ENCODE measurements at regions not wholly inside any gene's neighbourhood (a gene's known extent, or its start where the extent isn't known, plus 50 kb on each side); places are given as distances from the start of the nearest gene placed in this dataset.
"Not testable (repeated sequence)": the region's sequence is repeated elsewhere in the genome, so short reads cannot be mapped to it uniquely, and the experiment has no call there.

DNA sequence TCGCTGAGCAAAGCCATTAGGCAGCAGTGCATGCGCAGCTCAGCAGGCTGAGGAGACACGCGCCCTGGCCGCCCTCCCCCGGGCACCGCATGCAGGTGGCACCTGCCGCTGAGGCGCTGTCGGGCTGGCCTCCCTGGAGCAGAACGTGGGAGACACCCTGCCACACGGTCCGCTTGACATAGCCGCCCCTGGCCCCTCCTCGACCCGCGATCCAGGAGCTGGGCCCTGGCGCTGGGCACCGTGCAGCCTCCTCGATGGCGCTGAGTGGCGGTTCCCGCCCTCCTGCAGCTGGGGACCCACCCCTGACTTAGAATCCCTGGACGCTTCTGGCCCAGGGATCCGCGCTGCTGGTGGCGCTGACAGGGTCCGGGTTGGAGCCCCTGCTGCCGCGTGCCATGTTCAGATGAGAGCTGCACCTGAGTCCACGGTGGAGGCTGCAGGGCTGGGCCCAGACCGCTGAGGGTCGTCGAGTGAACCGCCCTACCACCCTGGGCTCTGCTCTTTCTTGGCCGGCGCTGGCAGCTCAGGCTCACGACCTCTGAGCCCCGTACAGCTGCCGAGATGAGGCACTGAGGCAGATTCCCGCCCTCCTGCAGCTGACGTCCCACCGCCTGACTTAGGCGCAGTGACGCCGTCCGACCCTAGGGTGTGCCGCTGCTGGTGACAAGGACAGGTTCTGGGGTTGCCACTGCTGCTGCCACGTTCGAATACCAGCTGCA lies 116.8 kb downstream of the OR13A1 start:
- peak; percentile 2 for DNase-seq

DNA sequence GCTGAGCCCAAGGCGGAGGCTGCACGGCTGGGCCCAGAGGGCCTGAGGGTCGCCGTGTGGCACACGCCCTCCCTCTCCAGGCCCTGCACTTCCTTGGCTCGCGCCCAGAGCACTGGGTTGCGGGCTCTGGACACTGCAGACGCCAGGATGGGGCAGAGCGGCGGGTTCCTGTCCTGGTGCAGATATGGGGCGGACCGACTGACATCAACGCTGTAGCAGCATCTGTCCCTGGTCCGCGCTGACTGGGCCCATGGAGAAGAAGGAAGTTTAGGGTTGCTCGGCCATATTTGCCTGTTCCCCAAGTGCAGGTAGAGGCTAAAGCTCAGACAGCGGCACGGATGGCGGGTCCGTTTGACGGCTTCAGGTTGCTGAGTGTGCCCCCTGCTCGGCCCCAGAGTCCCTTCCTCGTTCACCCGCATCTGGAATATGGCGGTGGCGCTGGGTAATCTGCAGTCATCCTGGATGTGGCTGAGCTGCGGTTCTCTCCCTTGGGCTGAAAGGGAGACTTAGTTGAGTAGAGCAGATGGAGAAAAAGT lies 116.1 kb downstream of the OR13A1 start:
- no peak for DNase-seq

DNA sequence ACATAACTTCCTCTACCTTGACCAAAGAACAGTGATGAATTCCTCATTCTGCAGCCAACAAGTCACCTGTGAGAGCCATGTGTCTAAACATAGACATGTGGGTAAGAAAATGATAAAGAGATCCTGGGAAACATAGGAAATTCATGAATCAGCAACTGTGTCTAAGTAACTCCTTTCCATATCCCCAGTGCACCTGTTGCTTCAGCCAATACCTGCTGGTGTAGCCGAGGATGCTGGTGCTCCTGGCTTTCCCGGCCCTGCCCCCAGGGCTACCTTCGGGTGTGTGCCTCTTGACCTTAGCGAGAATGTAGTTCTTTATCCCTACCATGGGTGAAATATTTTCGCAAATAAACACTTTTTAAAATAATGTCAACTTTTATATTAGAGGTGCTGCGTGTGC lies 114.1 kb downstream of the OR13A1 start:
- DNase-seq: no peak

DNA sequence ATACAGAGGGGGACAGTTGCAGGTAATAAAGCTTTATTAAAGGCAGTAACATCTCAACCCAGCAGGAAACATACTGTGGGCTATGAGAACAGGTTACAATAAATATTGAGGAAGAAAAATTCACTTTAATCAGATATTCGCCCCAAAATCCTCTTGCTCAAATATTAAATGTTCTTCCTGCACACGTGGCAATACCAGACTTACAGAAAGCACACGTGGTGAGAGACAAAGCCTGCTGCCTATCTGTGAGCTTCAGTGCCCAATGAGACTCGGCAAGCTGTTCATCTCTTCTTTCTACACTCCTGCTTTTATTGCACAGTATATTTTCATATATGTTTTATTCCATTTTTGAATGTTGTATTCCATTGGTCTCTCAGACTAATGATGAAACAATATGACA lies 113.2 kb downstream of the OR13A1 start:
- DNase-seq: no peak

DNA sequence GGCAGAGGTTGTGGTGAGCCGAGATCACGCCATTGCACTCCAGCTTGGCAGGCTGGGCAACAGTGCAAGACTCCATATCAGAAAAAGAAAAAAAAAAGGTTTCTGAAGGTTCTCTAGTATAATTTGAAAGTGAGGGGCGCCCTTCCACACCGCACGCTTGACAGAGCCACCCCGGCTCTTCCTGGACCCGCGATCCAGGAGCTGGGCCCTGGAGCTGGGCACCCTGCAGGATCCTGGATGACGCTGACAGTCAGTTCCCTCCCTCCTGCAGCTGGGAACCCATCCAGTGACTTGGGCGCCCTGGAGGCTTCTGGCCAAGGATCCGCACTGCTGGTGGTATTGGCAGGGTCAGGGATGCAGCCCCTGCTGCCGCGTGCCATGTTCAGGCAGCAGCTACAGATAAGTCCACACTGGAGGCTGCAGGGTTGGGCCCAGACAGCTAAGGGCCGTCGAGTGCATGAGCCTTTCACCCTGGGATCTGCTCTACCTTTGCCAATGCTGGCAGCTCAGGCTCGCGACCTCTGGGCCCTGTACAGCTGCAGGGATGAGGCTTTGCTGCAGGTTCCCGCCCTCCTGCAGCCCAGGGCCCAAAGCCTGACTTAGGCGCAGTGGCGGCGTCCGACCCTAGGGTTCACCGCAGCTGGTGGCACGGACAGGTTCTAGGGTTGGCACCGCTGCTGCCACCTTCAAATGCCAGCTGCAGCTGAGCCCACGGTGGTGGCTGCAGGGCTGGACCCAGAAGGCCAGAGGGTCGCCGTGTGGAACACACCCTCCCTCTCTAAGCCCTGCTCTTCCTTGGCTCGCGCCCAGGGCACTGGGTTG lies 110.2 kb downstream of the OR13A1 start:
- DNase-seq: no peak

DNA sequence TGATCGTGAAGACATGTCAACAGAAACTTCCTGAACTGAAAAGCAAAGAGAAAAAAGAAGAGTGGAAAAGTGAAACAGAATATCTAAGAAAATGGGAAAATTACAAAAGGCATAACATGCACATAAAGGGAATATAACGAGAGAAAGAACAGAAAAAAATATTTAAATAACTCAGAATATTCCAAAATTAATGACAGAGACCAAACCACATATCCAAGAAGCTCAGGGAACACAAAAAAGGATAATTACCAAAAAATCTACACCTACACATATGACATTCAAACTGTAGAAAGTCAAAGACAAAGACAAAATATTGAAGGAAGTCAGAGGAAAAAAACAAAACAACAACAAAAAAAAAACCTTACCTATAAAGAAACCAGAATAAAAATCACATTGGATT lies 105.5 kb downstream of the OR13A1 start:
- no peak for DNase-seq

DNA sequence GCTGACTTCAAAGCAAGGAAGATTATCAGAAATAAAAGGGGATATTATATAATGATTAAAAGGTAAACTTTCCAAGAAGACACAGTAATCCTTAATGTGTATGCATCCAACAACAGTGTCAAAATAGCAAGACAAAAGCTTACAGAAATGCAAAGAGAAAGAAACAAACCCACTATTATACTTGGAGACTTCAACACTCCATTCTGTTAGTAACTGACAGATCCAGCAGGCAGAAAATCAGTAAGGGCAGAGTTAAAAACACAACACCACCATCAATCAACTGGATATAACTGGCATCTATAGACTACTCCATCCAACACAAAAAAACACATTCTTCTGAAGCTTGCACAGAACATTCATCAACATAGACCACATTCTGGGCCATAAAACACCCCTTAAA lies 103.8 kb downstream of the OR13A1 start:
- no peak for DNase-seq

DNA sequence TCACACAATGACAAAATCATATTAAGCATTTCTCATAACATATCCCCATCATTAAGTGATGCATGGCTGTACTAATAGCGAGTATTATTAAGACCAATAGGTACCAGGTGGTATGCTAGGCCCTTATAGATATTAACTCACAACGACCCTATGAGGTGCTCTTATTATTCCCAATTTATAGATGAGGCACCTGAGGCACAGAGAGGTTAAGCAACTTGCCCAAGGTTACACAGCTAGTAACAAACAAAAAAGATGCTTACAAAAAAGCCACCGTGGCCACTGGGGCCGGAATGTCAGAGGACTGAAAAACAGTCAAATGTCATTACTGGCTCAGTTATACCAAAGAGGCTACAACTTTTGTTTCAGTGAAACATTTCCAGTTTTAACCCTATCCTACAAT lies 96.0 kb downstream of the OR13A1 start:
- DNase-seq: no peak

DNA sequence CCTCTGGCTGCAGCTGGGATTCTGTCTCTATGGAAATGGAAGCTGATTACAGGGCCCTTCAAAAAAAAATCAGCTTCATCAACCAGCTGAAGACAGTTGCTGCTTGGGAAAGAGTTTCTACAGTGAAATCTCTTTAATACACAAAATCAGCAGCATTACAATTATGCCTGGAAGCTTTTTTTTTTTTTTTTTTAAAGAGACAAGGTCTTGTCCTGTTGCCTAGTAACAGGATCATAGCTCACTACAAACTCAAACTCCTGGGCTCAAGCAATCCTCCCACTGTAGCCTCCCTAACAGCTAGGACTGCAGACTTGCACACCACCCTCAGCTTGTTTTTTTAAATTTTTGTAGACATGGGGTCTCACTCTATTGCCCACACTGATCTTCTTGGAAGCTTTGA lies 94.5 kb downstream of the OR13A1 start:
- peak; percentile 17 for DNase-seq

DNA sequence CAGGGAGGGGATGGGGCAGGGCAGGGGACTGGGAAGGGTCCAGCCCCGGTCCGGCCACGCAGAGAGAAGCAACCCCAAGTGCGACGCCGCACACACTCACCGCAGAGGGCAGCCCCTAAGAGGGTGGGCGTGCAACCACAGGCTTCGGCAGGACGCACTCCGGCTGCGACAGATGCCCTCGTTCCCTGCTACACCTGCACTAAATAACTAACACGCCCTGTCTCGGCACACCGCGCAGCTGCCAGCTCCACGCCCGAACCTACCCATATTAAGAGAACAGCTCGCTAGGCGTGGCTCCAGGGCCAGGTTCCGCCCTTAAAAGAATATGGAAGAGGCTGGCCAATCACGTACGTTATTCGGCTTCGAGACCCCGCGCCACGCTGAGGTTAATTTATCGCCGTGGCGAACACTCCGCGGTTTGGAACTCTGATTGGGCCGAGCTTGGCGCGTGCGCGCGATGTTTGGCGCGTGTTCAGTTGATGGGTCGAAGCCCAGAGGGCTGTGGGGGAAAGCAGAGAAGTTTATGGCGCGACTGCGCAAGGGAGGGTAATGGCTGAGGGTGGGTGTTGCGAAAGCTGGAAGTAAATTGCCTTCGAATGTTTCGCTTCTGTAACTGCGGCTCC lies 91.1 kb downstream of the OR13A1 start:
- no peak for DNase-seq

DNA sequence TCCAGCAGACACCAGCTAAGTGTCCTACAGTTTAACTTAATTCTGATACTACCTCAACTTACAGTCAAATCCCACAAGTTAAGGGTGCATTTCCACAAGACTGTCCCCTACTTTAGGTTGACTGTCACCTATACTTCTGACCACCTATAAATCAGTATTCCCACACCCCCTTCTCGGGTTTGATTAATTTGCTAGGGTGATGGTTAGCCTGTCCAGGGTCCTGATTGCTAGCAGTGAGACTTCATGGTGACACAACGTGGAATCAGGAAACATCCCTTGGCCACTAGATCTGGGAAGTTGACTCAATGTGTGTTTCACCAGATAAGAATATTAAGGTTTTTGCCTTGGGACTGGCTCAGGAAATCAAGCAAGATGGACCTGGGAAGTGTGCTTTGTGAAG lies 88.4 kb downstream of the OR13A1 start:
- DNase-seq: no peak

DNA sequence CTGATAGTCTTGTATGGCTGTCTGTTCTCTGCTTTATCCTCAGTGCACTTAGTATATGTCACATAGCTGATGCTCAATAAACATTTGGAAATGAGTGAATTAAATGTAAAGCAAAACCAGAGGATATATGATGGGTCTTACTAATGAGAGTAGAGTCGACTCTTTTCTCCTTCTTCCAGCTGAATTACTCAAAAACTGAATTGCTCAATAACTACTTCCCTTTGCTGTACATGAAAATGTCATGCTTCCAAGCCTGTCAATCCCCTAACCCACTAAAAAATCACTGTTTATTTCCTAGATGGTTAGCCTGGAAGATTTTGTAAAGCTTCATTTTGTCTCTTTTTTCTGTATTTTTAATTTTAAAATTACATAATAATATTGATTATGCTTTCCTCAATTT lies 88.0 kb downstream of the OR13A1 start:
- no peak for DNase-seq

DNA sequence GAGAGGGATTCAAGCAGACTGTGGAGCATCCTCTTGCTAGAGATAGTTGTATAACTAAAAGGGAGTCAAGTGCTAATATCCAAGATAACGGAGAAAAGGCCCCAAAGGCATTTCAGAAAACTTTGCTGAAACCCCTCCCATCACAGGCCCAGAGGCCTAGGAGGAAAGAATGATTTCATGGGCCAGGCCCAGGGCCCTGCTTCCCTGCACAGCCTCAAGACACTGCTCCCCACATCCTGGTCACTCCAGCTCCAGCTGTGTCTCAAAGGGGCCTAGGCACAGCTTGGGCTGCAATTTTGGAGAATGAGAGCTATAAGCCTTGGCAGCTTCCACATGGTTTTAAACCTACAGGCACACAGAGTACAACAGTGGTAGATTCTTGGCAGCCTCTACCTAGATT lies 85.6 kb downstream of the OR13A1 start:
- DNase-seq: no peak

DNA sequence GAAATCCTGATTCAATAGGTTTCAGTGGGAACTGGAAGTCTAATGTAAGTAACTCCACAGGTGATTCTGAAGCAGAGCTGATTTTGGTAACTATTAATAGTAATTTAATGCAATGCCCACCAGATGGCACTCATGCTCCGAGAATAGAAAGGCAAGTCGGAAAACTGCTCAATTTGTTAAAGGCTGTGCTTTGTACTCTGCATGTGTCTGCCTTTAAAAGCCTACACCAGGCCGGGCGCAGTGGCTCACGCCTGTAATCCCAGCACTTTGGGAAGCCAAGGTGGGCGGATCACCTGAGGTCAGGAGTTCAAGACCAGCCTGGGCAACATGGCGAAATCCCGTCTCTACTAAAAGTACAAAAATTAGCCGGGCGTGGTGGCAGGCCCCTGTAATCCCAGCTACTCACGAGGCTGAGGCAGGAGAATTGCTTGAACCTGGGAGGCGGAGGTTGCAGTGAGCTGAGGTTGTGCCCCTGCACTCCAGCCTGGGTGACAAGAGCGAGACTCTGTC lies 80.1 kb downstream of the OR13A1 start:
- peak; percentile 93 for DNase-seq

DNA sequence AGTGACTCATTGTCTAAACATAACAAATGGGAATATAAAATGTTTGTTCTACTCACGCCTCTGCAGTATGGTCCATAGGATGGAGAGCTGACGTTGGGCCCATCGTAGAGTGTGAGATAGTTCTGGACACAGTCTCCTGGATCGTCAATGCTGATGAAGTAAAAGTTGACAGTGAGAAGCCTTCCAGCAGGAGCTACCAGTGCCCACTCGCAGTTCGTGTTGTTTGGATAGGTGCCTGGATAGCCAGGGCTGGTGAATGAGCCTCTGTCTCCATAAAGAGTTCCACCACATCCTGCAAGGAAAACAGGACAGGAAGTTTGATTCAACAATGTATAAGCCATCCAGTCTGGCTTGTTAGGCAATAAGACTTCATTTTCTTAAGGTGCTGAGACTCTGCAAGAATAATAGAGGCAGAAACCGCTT lies 79.6 kb downstream of the OR13A1 start:
- no peak for DNase-seq

DNA sequence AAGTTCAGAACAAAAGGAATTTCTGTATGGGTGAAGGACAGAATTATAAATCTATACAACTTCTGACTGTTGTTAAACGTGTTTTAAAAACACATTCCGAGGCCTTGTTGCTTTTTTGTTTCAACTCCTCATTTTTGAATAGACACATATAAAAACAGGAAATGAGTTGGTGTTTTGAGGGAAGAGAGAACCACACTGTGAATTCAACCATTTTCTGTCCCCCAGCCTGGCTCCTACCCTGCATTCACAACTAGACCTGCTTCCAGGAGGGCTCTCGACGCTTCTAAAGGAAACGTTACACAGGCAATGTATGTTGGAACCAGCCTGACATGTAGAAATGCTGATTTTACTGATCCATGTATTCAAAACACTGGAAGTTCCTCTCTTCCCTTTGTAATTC lies 76.5 kb downstream of the OR13A1 start:
- no peak for DNase-seq

DNA sequence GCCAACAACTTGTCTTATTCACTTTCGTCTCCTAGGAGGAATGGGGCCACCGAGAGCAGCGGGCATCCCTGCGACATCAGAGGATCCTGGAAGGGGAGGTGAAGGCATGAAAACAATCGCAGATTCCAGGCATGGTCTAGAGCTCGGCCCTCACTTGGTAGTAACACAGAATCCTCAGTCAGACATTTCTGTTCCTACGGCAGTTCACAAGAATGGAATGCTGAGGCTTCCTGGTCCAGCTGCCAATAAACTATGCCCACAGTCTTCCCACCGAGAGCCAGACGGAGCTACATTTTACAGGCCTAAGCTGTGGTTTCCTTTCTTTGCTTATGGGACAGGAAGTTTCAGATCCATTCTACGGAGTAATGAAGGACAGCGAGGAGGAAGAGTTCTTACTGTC lies 75.8 kb downstream of the OR13A1 start:
- DNase-seq: no peak

DNA sequence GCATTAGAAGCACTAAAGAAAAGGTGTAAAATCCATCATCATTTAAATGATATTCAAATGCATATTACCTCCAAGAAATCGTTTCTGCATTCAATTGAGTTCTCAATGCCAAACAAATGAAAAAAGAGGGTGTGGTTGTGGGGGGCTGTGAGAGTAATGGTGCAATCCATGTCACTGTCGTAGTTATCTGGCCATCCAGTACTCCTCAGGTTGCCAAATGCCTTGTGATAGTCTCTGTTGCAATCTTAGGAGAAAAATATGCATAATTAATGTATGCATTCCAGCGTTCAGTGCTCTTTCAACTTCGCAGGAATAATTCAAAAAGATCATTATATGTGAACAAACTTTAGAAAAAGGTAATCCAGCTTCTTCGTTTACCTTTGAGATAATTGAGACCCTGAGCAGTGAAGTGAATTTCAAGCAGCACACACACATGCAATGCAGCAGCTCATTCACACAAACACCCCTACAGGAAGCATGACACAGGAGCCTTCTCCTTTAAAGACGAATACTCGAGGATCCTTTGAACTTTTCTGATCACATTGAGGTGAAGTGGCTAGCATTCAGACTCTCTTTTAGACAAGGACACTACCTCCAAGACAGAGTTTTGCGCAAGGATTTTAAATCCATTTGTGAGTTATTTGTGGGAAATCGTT lies 73.4 kb downstream of the OR13A1 start:
- no peak for DNase-seq

DNA sequence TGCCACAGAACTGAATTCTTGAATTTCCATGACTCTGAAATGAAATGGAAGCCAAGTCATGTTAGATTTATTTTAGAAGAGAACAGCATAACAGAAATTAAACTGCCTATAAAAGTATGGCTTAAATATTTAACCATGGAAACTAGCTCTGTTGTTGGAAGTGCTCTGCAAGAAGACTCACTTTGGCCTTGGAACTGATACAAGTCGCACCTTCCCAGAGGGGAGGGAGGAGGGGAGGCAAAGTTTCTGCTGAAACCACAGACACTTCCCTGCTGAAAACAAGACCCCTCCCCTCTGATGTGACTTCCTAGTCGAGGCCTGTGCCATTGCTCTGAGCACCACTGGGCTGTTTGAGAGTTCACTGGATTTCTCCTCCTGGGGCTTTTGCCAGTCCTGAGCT lies 72.1 kb downstream of the OR13A1 start:
- DNase-seq: no peak

DNA sequence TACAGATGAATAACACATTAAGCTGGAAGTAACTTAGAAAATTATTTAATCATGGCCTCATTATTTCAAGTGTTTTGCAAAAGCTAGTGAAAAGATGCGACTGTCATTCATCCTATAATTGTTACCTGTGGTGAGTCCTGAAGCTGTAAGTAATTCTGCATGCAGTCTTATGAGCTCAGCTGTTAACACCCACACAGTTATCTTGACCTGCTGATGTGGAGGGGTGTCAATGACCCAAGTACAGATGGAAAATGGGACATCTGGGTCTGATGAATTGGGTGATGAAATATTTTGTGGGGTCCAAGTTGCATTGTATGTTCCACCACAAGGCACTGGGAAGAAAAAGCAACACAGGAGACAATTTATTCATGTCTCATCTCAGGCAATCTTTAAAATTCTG lies 68.9 kb downstream of the OR13A1 start:
- no peak for DNase-seq

DNA sequence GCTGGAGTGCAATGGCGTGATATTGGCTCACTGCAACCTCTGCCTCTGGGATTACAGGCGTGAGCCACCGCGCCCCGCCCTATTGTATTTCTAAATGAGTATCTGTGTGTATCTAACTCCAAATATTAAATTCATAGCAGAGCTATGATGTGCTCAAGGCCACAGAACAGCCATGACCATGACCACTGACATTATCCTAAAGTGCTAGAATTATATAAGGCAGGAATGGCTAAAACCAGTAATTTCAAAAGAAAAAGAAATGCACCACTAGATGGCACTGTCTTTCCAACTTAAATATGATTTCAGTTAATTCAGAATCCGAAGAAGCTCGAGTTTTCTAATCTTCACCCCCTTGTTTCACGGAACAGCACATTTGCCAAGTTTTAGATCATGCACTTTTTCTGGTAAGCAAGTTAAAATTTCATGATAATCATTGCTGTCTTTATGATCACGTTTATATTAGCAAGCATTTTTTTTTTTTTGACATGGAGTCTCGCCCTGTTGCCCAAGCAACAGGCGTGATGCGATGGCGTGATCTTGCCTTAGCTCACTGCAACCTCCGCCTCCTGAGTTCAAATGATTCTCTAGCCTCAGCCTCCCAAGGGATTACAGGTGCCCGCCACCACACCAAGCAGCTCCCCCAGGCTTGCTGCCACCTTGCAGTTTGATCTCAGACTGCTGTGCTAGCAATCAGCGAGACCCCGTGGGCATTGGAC lies 65.3 kb downstream of the OR13A1 start:
- DNase-seq: peak; percentile 82

DNA sequence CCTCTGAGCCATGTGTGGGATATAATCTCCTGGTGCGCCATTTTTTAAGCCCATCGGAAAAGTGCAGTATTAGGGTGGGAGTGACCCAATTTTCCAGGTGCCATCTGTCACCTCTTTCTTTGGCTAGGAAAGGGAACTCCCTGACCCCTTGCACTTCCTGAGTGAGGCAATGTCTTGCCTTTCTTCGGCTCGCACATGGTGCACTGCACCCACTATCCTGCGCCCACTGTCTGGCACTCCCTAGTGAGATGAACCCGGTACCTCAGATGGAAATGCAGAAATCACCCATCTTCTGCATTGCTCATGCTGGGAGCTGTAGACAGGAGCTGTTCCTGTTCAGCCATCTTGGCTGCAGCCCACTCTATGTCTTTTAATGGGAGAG lies 64.7 kb downstream of the OR13A1 start:
- not testable (repeated sequence) for DNase-seq
